ENCODE measurements at regions not wholly inside any gene's neighbourhood (a gene's known extent, or its start where the extent isn't known, plus 50 kb on each side); places are given as distances from the start of the nearest gene placed in this dataset.

- no peak for ATAC-seq
Observed at GRCh38 chr17:79269620-79270019, 195.0 kb downstream of the ENGASE start.

GRCh38 chr17:79263191-79263590 lies 188.6 kb downstream of the ENGASE start:
- no peak for DNase-seq (ENCODE audit: low spot score)
- ATAC-seq: no peak

More at GRCh38 chr17:79269620-79270019, 195.0 kb downstream of the ENGASE start:
- no peak for DNase-seq (ENCODE audit: low spot score)

- DNase-seq (ENCODE audit: low spot score) (no peak), ATAC-seq (no peak)
Observed at GRCh38 chr17:79262624-79263023, 188.0 kb downstream of the ENGASE start.

GRCh38 chr17:79261355-79262072 lies 186.9 kb downstream of the ENGASE start:
- no peak for DNase-seq (ENCODE audit: low spot score)

GRCh38 chr17:79258843-79259242 lies 184.2 kb downstream of the ENGASE start:
- ATAC-seq: no peak
- DNase-seq (ENCODE audit: low spot score): no peak

More at GRCh38 chr17:79261355-79262072, 186.9 kb downstream of the ENGASE start:
- ATAC-seq: no peak

GRCh38 chr17:79258041-79258440 lies 183.4 kb downstream of the ENGASE start:
- no peak for ATAC-seq
- DNase-seq (ENCODE audit: low spot score): no peak

- DNase-seq (ENCODE audit: low spot score) (no peak), ATAC-seq (no peak)
Observed at GRCh38 chr17:79255926-79256585, 181.4 kb downstream of the ENGASE start.

- ATAC-seq (no peak), DNase-seq (ENCODE audit: low spot score) (no peak)
Observed at GRCh38 chr17:79255456-79255855, 180.8 kb downstream of the ENGASE start.

GRCh38 chr17:79255046-79255445 lies 180.4 kb downstream of the ENGASE start:
- ATAC-seq (no peak), DNase-seq (ENCODE audit: low spot score) (no peak)

GRCh38 chr17:79252886-79253285 lies 178.3 kb downstream of the ENGASE start:
- ATAC-seq (no peak), DNase-seq (ENCODE audit: low spot score) (no peak)

GRCh38 chr17:79251824-79252223 lies 177.2 kb downstream of the ENGASE start:
- ATAC-seq: no peak

GRCh38 chr17:79249929-79250521 lies 175.4 kb downstream of the ENGASE start:
- ATAC-seq (no peak), DNase-seq (ENCODE audit: low spot score) (no peak)

More at GRCh38 chr17:79251824-79252223, 177.2 kb downstream of the ENGASE start:
- no peak for DNase-seq (ENCODE audit: low spot score)

GRCh38 chr17:79248843-79249493 lies 174.3 kb downstream of the ENGASE start:
- no peak for ATAC-seq
- DNase-seq (ENCODE audit: low spot score): no peak

GRCh38 chr17:79246225-79247190 lies 171.9 kb downstream of the ENGASE start:
- DNase-seq (ENCODE audit: low spot score) (no peak), ATAC-seq (no peak)

- no peak for DNase-seq (ENCODE audit: low spot score)
- ATAC-seq: no peak
Observed at GRCh38 chr17:79244665-79245064, 170.0 kb downstream of the ENGASE start.

GRCh38 chr17:79243996-79244395 lies 169.4 kb downstream of the ENGASE start:
- ATAC-seq (no peak), DNase-seq (ENCODE audit: low spot score) (no peak)

- ATAC-seq: no peak
- no peak for DNase-seq (ENCODE audit: low spot score)
Observed at GRCh38 chr17:79243603-79243990, 169.0 kb downstream of the ENGASE start.

GRCh38 chr17:79242873-79243602 lies 168.4 kb downstream of the ENGASE start:
- DNase-seq (ENCODE audit: low spot score) (no peak), ATAC-seq (no peak)

GRCh38 chr17:79242393-79242792 lies 167.8 kb downstream of the ENGASE start:
- ATAC-seq (no peak), DNase-seq (ENCODE audit: low spot score) (no peak)

- DNase-seq (ENCODE audit: low spot score): no peak
- ATAC-seq: no peak
Observed at GRCh38 chr17:79241616-79242015, 167.0 kb downstream of the ENGASE start.

Data from left lobe of liver (tissue), 2 donors.